Occipital lobe (tissue), 1 donor: ENCODE measurements at regions not wholly inside any gene's neighbourhood (a gene's known extent, or its start where the extent isn't known, plus 50 kb on each side); places are given as distances from the start of the nearest gene placed in this dataset.

ENCODE experiments used
- DNase-seq: peaks from one replicate; lab custom pipeline; 2025; lab: John Stamatoyannopoulos, UW

DNA sequence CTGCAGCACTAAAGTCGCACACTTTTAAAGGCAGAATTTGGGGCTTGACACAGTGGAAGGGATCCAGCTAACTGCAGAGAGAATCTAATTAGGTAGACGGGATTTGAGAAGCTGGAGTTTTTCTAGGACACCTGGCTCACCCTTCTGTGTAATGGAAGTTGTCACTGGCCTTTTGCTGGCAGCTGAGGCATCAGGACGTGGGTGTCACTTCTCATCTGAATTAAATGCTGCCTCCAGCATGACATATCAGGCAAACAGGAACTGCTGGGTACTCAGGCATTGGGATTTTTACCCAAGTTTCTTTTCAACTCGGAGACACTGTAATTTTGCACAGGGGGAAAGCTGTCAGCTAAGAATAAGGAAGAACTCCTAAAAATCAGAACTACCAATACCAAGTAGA, 861.9 kb upstream of the ARPP21 start:
- no peak for DNase-seq

DNA sequence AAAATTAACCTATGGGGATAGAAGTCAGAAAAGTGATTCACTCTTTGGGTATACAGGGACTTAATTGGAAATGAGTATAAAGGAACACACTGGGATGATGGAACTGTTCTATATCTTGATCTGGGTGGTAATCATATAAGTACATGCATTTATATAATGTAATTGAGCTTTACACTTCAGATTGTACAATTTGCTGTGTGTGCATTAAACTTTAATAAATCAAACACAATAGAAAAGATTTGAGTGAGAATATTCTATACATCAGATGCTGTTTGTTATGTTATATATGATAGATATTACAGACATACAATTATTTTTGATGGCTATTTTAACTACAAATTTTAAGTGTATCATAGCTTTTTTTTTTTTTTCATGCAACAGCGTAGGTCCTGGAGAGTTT, 860.2 kb upstream of the ARPP21 start:
- DNase-seq = no peak

DNA sequence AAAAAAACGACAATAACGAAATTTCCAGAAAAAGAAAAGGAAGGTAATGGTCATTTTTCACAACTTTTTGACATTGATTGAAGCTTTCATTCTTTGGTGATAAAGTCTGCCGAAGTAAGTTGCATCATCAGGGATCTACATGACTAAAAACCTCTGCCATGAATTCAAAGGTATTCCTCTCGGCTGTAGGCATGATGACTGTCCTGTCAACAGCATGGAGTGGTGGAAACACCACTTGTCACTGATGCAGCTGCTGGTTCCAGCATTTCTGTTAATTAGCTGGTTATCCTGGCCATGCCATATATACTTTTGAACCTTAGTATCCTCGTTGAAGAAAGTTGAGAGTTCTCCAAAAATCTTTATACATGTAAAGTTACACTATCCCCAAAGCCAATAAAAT, 859.0 kb upstream of the ARPP21 start:
- DNase-seq = no peak

DNA sequence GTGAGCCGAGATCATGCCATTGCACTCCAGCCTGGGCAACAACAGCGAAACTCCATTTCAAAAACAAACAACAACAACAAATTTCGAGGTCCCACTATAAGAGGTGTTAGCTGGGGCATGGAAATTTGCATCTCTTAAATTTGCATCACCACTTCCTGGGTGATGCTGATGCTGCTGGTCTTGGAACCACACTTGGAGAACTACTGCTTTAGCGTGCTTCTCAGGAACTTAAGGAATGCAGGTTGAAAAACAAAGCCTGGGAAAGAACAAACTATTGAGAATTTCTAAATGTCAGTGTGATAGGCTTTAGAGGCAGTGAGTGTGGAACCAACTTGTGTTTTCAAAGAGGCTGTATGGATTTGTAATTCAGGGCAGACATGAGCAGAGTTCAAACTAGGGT, 858.4 kb upstream of the ARPP21 start:
- no peak for DNase-seq

DNA sequence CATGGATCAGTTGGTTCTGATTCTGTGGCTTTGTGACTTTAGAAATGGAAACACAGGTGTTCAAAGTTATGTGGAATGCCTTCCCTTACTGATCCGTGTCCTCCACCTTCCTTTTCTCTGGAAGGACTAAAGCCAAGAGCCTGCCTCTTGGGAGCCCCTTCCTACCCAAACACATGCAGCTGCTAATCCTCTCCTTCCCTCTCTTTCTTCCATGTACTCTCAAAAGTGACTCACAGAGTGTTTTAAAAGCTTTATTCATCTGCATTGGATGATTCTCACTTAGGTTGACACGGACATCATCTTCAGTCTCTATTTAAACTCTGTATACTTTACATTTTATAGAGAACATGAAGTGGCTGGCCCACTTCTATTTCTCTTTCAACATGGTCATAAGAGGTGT, 856.5 kb upstream of the ARPP21 start:
- no peak for DNase-seq

DNA sequence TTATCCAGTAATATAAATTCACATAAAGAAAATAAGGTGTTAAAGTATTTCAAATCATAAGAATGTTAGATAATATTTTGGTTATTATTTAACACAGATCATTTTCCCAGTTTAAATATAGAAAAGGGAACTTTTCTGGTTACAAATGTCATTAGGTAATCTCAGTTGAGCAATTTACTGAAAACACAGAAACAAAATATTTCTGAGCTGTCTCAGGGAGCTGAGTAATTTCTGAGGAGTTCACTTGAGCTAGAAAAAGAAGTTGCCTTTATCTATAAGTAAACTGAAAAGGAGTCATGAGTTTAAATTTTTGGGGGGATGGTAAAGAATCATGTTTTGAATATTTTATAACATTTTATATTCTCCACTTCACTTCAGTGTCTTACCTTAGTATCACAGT, 855.4 kb upstream of the ARPP21 start:
- DNase-seq = no peak

DNA sequence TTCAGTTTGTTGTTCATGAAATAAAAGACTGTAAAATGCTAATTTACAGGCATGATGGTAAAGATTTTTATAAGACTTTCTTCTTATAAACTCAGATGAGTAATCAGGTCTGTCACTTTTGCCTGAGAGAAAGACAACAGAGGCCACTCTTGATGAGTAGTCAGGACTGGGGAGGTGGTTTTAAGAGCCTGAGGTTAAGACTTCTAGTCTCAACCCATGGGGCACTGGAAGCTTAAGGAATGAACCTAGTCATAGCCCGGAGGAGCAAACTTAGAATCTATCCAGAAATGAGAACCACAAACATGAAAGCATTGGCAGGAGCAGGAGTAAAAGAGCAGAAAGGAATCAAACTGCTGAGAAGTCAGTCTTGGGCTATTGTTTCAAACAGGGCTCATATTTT, 846.3 kb upstream of the ARPP21 start:
- no peak for DNase-seq

DNA sequence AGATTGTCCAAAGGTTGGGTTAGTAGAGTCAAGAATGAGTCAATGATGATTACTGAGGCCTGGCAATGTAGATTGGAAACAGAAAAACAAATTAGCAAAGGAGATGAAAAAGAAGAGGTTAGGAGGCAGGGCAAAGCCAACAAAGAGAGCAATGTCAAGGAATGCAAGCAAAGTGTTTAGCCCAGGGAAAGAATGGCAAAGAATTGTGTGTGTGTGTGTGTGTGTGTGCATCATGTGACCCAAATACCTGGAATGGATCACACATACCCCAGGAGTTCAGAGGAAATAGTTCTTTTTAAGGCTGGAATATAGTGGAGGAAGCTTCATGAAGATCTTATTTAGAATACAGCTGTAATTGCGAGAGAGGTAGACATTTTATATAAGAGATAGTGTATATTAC, 831.7 kb upstream of the ARPP21 start:
- DNase-seq = no peak

DNA sequence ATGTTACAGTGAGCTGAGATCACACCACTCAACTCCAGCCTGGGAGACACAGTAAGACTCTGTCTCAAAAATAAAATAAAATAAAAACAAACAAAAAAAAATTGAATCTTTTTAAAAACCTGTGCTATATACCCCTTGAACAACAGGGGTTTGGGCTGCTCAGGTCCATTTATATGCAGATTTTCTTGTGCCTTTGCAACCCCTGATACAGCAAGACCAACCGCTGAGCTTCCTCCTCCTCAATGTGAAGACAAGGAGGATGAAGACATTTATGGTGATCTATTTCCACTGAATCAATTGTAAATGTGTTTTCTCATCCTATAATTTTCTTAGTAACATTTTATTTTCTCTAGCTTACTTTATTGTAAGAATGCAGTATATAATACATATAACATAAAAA, 831.0 kb upstream of the ARPP21 start:
- no peak for DNase-seq

DNA sequence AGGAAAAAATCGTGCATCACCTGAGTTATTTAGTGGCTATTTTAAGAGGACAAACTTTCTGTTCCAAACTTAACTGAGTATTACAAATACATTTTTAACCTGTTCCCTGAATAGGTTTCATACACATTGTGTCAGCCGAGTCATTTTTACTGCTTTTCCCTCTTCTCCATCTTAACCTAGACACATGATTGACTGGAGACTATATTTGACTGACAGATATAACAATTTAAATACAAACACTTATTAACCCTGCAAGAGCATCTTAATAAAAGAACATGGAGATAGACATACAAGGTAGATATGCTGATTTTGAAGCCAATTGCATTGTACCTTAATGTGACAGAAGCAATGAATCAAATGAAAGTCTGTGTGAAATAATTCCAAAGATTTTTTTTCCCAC, 810.5 kb upstream of the ARPP21 start:
- DNase-seq = no peak

DNA sequence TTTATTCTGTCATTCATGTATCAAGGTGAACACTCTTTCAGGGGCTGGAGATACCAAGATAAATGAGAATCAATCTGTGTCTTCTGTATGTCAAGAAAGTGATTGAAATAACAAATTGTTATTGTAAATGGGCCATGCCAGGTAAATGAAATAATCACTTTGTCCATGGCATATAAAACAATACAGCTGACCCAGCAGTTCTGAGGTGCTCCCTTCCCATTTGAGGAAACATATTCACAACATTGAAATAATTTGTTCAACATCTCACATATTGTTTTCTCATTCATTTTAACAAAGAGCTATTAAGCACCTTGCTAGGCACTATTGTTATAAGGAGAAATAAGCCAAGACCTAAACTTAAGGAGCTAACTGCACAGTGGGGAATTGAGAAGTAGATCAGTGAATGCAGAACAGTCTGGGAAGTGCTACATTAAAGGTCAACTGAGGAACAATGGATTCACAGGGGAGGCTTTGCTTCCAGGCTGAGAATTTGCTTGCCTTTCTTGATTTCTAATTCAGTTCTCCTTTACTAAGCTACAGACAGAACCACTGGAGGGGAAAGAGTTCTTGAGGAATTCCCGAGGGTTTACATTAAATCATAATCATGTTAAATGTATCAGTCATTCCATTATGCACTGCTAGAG, 806.3 kb upstream of the ARPP21 start:
- DNase-seq = no peak

DNA sequence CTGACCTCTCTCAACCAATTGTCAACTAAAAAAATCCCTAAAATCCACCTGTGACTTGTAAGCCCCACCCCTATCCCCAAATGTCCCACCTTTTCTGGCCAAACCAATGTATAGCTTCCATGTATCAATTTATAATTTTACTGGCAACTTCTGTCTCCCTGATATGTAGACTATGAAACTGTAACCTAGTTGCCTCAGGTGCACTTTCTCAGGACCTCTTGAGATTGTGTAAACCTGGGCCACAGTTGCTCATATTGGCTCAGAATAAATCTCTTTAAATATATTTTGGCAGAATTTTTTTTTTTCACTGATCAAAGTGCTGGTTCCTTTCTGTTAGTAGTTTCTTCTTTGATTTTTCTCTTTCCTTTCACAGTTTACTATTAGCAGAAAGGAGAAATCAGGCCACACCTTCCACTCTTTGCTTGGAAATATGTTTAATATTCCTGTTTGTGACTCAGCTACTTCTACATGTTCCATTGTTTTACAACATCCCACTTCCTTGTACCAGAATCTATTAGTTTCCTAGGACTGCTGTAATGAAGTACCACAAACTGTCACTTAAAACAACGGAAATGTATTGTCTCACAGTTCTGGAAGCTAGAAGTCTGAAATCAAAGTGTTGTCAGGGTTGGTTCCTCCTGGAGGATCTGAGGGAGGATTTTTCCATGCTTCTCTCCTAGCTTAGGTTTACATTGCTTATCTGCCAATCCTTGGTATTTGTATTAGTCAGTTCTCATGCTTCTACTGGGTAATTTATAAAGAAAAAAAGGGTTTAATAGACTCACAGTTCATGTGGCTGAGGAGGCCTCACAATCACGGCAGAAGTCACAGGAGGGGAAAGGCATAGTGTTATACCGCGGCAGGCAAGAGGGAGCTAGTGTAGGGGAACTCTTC, 801.2 kb upstream of the ARPP21 start:
- DNase-seq = no peak

DNA sequence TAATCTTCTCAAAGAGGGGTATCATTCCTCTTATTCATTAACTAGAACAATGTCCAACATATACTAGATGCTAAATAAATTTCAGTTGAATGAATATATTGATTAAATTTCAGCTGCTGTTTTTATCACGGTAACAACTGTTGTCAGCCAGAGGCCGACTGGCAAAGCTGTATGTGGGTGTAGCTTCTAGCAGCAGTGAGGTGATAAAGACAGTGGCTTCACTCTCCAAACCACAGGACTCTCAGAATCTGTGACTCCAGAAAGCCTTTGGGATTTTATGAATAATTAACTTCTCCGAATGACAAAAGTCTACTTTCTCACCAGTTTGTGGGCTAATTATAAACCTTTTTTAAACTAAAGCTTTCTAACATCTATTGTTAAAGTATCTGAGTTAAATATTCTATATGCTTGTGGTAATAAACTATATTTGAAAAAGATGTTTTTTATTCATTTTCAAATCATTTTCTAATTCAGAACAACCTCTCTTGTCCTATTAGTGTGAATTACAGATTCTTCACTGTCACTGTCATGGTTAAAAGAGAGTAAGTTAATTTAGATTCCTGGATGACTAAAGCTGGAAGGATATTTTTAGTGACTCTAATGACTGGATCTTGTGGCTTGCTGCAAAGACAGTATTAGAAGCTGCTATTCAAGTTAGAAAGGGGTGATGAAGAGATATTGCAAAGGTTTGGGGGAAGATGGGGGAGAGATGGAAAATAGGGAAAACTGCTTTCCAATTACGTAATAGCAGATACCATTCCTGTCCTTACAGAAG, 796.4 kb upstream of the ARPP21 start:
- no peak for DNase-seq

DNA sequence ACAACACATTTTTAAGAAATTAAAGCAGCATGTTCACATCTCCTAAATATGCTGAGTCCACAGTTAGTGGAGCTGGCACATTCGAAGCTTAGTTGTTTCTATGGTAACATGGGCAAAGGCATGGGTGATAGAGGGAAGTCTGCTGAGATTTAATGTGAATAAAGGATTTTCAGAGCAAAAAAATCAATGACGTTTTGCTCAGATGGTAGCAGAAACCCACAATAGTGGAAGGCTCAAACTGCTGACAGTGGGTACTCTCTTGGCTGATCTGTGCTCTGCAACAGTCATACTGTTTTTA, 795.1 kb upstream of the ARPP21 start:
- no peak for DNase-seq

DNA sequence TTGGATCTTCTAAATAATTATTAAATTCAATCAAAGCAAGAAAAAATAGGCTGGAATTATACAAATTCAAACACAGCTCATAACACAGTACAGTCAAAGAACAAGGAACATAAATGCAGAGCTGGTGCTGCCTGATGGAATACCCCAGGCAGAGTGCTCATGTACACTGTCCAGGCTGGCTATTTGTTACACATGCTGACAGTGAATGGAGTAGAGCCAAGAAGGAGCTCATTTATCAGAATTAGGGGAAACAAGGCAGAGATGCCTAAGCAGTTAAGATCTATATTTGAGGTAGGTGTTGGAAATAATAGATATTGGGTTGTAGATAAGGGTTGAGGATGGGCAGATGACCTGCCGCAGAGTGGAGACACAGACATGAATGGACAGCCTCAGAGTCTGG, 788.2 kb upstream of the ARPP21 start:
- no peak for DNase-seq

DNA sequence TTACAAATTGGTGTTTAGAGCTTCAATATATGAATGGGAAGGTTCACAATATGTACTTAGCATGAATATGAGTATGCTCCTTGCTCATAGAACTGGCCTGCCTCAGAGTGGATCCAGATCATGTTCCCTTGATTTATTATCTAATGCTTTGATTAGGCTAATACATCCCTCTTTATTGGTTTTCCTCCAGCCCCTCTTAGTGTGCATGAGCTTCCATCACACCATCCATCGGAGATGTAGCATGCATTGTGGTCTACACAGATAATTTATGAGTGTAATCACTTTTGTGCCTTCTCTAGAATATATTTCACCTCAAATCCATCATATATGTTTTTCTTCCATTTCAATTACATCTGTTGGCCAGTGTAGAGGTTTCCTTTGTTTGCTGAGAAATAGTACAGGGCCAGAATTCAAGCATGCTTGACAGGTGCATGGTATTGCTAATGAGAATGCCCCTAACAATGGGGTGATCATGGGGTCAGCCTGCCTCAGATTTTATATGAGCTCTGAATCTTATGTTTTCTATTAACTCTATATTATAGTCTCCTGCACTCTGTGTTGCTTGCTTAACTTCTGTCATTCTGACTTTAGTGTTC, 786.4 kb upstream of the ARPP21 start:
- no peak for DNase-seq

DNA sequence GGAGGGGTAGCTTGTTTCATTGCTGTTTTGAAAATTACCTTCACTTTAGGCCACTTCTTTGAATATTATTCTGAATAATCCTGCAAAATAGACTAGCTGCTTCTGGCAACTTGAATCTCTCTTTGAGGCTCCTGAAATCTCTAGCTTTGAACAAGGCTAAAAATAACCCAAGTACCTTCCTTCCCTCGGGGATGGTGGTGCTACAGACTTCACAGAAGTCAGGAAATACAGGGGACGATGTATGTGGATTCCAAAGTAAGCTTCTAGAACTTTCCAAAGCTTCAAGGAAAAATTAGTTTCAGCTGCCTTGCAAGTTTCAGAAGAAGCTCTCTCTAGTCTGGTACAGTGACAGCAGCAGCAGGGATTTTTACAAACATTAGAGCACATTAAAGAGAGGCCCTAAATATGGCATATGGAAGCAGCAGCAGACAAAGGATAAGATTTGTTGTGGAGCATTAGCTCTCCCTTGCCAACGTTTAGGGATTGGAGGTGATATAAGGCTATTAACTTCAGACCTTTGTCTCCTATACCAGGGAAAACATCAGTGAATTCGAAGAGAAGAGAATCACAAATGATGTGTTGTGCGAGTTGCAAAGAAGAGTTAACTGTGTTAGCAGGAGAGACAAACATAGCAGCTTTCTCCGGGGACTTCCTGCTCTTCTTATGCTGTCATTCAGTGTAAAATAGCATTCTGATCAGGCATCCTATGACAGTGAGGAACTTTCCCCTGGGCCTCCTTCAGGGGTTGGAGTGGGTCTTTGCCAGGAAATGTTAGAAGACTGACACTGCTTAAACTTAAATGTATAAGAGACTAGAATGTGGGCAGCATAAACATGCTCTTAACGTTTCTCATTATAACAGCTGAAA, 783.0 kb upstream of the ARPP21 start:
- DNase-seq = no peak

DNA sequence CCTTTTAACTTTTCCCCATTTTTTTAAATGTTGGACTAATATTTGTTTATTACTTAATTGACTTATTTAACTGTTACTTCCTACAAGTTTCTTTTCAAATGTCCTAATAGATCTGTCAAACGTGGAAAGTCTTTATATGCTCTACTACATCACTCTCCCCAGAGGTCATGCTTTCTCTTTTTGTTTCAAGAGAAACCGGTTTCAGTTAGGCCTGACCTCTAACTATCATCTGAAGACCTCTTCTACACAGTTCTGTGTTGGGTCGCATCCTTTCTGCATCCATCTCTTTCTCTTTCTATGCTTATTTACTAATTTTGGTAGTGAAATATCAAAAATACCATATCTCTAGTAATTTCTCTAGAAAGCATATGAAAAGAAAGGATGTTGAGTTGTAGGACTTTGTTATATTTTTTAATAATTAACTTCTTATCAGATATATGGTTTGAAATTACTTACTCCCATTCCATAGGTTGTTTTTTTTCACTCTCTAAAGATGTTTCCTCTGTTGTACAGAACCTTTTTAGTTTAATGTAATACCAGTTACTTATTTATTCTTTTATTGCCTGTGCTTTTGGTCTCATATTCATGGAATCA, 781.2 kb upstream of the ARPP21 start:
- DNase-seq = no peak

DNA sequence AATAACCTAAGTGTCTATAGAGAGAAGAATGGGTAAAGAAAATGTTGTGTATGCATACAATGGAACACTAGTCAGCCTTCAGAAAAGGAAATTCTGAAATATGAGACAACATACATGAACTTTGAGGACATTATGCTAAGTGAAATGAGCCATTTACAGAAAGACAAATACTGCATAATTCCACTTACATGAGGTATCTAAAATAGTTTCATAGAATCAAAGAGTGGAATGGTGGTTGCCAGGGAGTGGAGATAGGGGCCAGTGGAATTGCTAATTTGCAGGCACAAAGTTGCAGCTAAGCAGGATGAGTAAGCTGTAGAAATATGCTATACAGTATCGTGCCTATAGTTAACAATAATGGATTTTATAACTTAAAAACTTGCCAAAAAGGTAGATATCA, 779.6 kb upstream of the ARPP21 start:
- no peak for DNase-seq

DNA sequence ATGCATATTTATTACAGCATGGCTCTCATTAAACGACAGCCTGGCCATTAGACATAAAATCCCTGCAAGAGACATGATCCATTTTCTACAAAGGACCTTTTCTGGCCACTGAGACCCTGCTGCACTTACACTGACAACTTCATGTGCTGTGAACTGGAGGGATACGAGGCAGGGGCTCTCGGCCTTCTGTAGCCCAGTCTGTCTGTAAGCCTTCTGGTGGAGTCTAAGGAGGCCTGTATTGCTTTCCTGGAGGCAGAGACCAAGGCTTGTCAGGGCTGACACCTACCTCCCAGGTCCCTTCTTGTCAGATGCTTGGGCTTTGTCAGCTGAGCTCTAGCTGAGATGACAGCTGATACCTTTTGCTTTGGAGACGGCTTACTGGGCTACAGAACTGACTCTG, 776.9 kb upstream of the ARPP21 start:
- DNase-seq = no peak

DNA sequence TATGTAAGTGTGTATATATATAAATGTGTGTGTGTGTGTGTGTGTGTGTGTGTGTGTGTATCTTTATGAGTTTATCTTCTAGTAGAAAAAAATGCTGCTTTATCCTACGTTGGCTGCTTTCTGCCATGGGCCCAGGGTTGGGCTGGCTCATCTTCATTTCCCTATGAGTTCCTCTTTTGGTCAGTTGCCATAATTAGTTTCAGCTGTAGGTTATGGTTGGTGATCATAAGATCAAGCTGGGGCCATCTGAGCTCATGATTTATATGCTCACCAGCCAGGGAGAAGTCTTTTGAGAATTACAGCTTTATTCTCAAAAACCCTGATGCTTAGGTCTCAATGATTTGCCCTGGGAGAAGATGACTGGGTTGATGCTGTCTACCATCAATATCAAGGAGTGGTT, 775.8 kb upstream of the ARPP21 start:
- DNase-seq = no peak
